Thoracic aorta (tissue), 2 donors: ENCODE measurements at regions not wholly inside any gene's neighbourhood (a gene's known extent, or its start where the extent isn't known, plus 50 kb on each side); places are given as distances from the start of the nearest gene placed in this dataset.

Experiments
- ATAC-seq: fragments of 150-250 bp; one replicate; pipeline ENCODE4 v1.8.0; 2017; ENCODE audit warnings: low read depth; ENCODE audit not compliant: insufficient number of reproducible peaks, low FRiP score
- DNase-seq: peaks from one replicate; pipeline ENCODE4 v3.0.0-alpha.2; 2020; ENCODE audit warnings: low spot score
- H3K27ac ChIP-seq, 2 donors: fragments of 200-600 bp; sonication (generic); 1 replicate in 1 of 2; 2 replicates in 1 of 2; pipeline ENCODE4 v1.5.1; 2016; ENCODE audit warnings: mild to moderate bottlenecking in 2 of 2, moderate library complexity in 2 of 2
- H3K27me3 ChIP-seq: fragments of 200-600 bp; sonication (generic); replicated peaks from 2 replicates; pipeline ENCODE4 v1.6.0; 2016; ENCODE audit warnings: mild to moderate bottlenecking; ENCODE audit not compliant: insufficient read depth
- H3K36me3 ChIP-seq: fragments of 200-600 bp; sonication (generic); one replicate; pipeline ENCODE4 v1.5.1; 2016
- H3K4me1 ChIP-seq, 2 donors: fragments of 200-600 bp; sonication (generic); 1 replicate in 1 of 2; 2 replicates in 1 of 2; pipeline versions ENCODE4 v1.5.1 to v1.6.0; 2016; ENCODE audit warnings: low read depth in 2 of 2, mild to moderate bottlenecking in 1 of 2; ENCODE audit not compliant: control insufficient read depth in 1 of 2
- H3K4me3 ChIP-seq: fragments of 200-600 bp; sonication (generic); 2 replicates; pipeline ENCODE4 v1.5.1; 2016; ENCODE audit warnings: mild to moderate bottlenecking
- H3K9me3 ChIP-seq: fragments of 200-600 bp; sonication (generic); 2 replicates; pipeline ENCODE4 v1.5.1; 2016
- CTCF ChIP-seq: fragments of 200-600 bp; sonication (generic); IDR thresholded peaks from one replicate; pipeline ENCODE4 v1.5.1; 2019; ENCODE audit warnings: antibody characterized with exemption

- no peaks in the 10 kb centered on the region for H3K9me3 ChIP-seq
- ATAC-seq (no peak), DNase-seq (no peak)
- peaks cover 0 to 2% of the 10 kb centered on the region in 2 donors for H3K4me1 ChIP-seq
- no peak overlapping the region for H3K4me3 ChIP-seq
- H3K36me3 ChIP-seq, result no peaks in the 10 kb centered on the region
- no peak overlapping the region for H3K27ac ChIP-seq
- H3K27me3 ChIP-seq, result no peaks in the 10 kb centered on the region
- TF ChIP-seq CTCF, result no peak
These were observed 51.3 kb downstream of the GADD45G start for GRCh38 chr9:89655990-89656657.

GRCh38 chr9:89657295-89657694 lies 52.5 kb downstream of the GADD45G start:
- Histone ChIP-seq H3K27me3 (no peaks in the 10 kb centered on the region), H3K36me3 (no peaks in the 10 kb centered on the region), H3K27ac (no peak overlapping the region), H3K4me1 (peaks cover 5 to 12% of the 10 kb centered on the region in 2 donors), H3K9me3 (no peaks in the 10 kb centered on the region), H3K4me3 (no peak overlapping the region)
- DNase-seq, result no peak
- ATAC-seq, result no peak
- TF ChIP-seq CTCF, result no peak

- no peaks in the 10 kb centered on the region for H3K27me3 ChIP-seq
- ATAC-seq (no peak), DNase-seq (no peak)
- no peak overlapping the region for H3K27ac ChIP-seq
- TF ChIP-seq CTCF, result no peak
- H3K36me3 ChIP-seq, result no peaks in the 10 kb centered on the region
- no peaks in the 10 kb centered on the region for H3K9me3 ChIP-seq
- peaks cover 7 to 17% of the 10 kb centered on the region in 2 donors for H3K4me1 ChIP-seq
- no peak overlapping the region for H3K4me3 ChIP-seq
These were observed 53.0 kb downstream of the GADD45G start for GRCh38 chr9:89657765-89658164.

GRCh38 chr9:89658401-89658800 lies 53.6 kb downstream of the GADD45G start:
- H3K9me3 ChIP-seq, result no peaks in the 10 kb centered on the region
- H3K27me3 ChIP-seq, result no peaks in the 10 kb centered on the region
- ATAC-seq (no peak), DNase-seq (no peak)
- H3K4me1 ChIP-seq, result peaks cover 7 to 18% of the 10 kb centered on the region in 2 donors
- H3K4me3 ChIP-seq, result no peak overlapping the region
- H3K27ac ChIP-seq, result no peak overlapping the region
- no peaks in the 10 kb centered on the region for H3K36me3 ChIP-seq
- no peak for TF ChIP-seq CTCF

- DNase-seq, result no peak
- H3K4me1 ChIP-seq, result peaks cover 7 to 18% of the 10 kb centered on the region in 2 donors
- no peaks in the 10 kb centered on the region for H3K27me3 ChIP-seq
- no peak for TF ChIP-seq CTCF
- H3K36me3 ChIP-seq, result no peaks in the 10 kb centered on the region
- H3K4me3 ChIP-seq, result no peak overlapping the region
- H3K9me3 ChIP-seq, result no peaks in the 10 kb centered on the region
- no peak overlapping the region for H3K27ac ChIP-seq
- no peak for ATAC-seq
These were observed 54.1 kb downstream of the GADD45G start for GRCh38 chr9:89658931-89659330.
